ENCODE measurements at regions not wholly inside any gene's neighbourhood (a gene's known extent, or its start where the extent isn't known, plus 50 kb on each side); places are given as distances from the start of the nearest gene placed in this dataset.
"Not testable (repeated sequence)": the region's sequence is repeated elsewhere in the genome, so short reads cannot be mapped to it uniquely, and the experiment has no call there.

- not testable (repeated sequence) for DNase-seq (ENCODE audit: low read depth in 2 of 2)
These were observed 275.7 kb upstream of the TLE3 start for GRCh38 chr15:70373439-70373838.

- not testable (repeated sequence) for DNase-seq (ENCODE audit: low read depth in 2 of 2)
These were observed 270.4 kb upstream of the TLE3 start for GRCh38 chr15:70367913-70368705.

GRCh38 chr15:70364023-70364422, 266.3 kb upstream of the TLE3 start:
- not testable (repeated sequence) for DNase-seq (ENCODE audit: low read depth in 2 of 2)

GRCh38 chr15:70362886-70363285, 265.2 kb upstream of the TLE3 start:
- DNase-seq (ENCODE audit: low read depth in 2 of 2), result peak in 1 of 2 experiments; percentile 10

GRCh38 chr15:70362350-70362749, 264.6 kb upstream of the TLE3 start:
- DNase-seq (ENCODE audit: low read depth in 2 of 2), result no peak

- no peak for DNase-seq (ENCODE audit: low read depth in 2 of 2)
These were observed 264.2 kb upstream of the TLE3 start for GRCh38 chr15:70361891-70362290.

GRCh38 chr15:70361106-70361505, 263.4 kb upstream of the TLE3 start:
- no peak for DNase-seq (ENCODE audit: low read depth in 2 of 2)

GRCh38 chr15:70358871-70359647, 261.3 kb upstream of the TLE3 start:
- no peak for DNase-seq (ENCODE audit: low read depth in 2 of 2)

- no peak for DNase-seq (ENCODE audit: low read depth in 2 of 2)
These were observed 260.5 kb upstream of the TLE3 start for GRCh38 chr15:70358011-70358819.

- DNase-seq (ENCODE audit: low read depth in 2 of 2), result no peak
These were observed 259.7 kb upstream of the TLE3 start for GRCh38 chr15:70357453-70357852.

- DNase-seq (ENCODE audit: low read depth in 2 of 2), result no peak
These were observed 259.2 kb upstream of the TLE3 start for GRCh38 chr15:70356919-70357318.

GRCh38 chr15:70356062-70356860, 258.5 kb upstream of the TLE3 start:
- DNase-seq (ENCODE audit: low read depth in 2 of 2), result no peak

GRCh38 chr15:70355275-70355795, 257.6 kb upstream of the TLE3 start:
- no peak for DNase-seq (ENCODE audit: low read depth in 2 of 2)

- DNase-seq (ENCODE audit: low read depth in 2 of 2), result no peak
These were observed 256.7 kb upstream of the TLE3 start for GRCh38 chr15:70354346-70354905.

- no peak for DNase-seq (ENCODE audit: low read depth in 2 of 2)
These were observed 256.1 kb upstream of the TLE3 start for GRCh38 chr15:70353606-70354345.

- no peak for DNase-seq (ENCODE audit: low read depth in 2 of 2)
These were observed 254.4 kb upstream of the TLE3 start for GRCh38 chr15:70351941-70352774.

- no peak for DNase-seq (ENCODE audit: low read depth in 2 of 2)
These were observed 253.7 kb upstream of the TLE3 start for GRCh38 chr15:70351391-70351790.

- no peak for DNase-seq (ENCODE audit: low read depth in 2 of 2)
These were observed 251.0 kb upstream of the TLE3 start for GRCh38 chr15:70348581-70349344.

- no peak for DNase-seq (ENCODE audit: low read depth in 2 of 2)
These were observed 250.5 kb upstream of the TLE3 start for GRCh38 chr15:70348226-70348543.
